H9 (cell line): ENCODE measurements at regions not wholly inside any gene's neighbourhood (a gene's known extent, or its start where the extent isn't known, plus 50 kb on each side); places are given as distances from the start of the nearest gene placed in this dataset.
"Not testable (repeated sequence)": the region's sequence is repeated elsewhere in the genome, so short reads cannot be mapped to it uniquely, and the experiment has no call there.

ENCODE experiments used
- DNase-seq: peaks from one replicate; pipeline ENCODE4 v3.0.0-alpha.2; 2017
- H2AFZ ChIP-seq: one replicate; pipeline ENCODE4 v1.6.1; 2013; ENCODE audit warnings: mild to moderate bottlenecking, low read length, control low read depth, moderate library complexity
- H2AK5ac ChIP-seq: 2 replicates; pipeline ENCODE4 v1.6.1; 2013; ENCODE audit warnings: low read length, control low read depth, mixed read lengths; ENCODE audit not compliant: insufficient read length
- H2BK120ac ChIP-seq: one replicate; pipeline ENCODE4 v1.6.1; 2013; ENCODE audit warnings: low read depth, mild to moderate bottlenecking, low read length, control low read depth, inconsistent platforms; ENCODE audit not compliant: poor library complexity, severe bottlenecking
- H2BK12ac ChIP-seq: 2 replicates; pipeline ENCODE4 v1.6.1; 2013; ENCODE audit warnings: low read length, control low read depth, mixed read lengths, low read depth; ENCODE audit not compliant: insufficient read length
- H2BK15ac ChIP-seq: 2 replicates; pipeline ENCODE4 v1.6.1; 2013; ENCODE audit warnings: low read depth, low read length, control low read depth
- H2BK20ac ChIP-seq: one replicate; pipeline ENCODE4 v1.6.1; 2013; ENCODE audit warnings: low read depth, mild to moderate bottlenecking, low read length, control low read depth, inconsistent platforms; ENCODE audit not compliant: poor library complexity, severe bottlenecking
- H2BK5ac ChIP-seq: 2 replicates; pipeline ENCODE4 v1.6.1; 2013; ENCODE audit warnings: low read length, control low read depth, mixed read lengths; ENCODE audit not compliant: insufficient read length
- H3K14ac ChIP-seq: 2 replicates; pipeline ENCODE4 v1.6.1; 2013; ENCODE audit warnings: low read length, control low read depth; ENCODE audit not compliant: insufficient read depth
- H3K18ac ChIP-seq: 2 replicates; pipeline ENCODE4 v1.6.1; 2013; ENCODE audit warnings: low read depth, mild to moderate bottlenecking, mixed read lengths, low read length, control low read depth; ENCODE audit not compliant: insufficient read length
- H3K23ac ChIP-seq: 2 replicates; pipeline ENCODE4 v1.6.1; 2013; ENCODE audit warnings: low read length, control low read depth, mixed read lengths, low read depth; ENCODE audit not compliant: insufficient read length
- H3K23me2 ChIP-seq: 2 replicates; pipeline ENCODE4 v1.6.1; 2013; ENCODE audit warnings: low read depth, mild to moderate bottlenecking, mixed read lengths, low read length, control low read depth; ENCODE audit not compliant: insufficient read length, poor library complexity, severe bottlenecking
- H3K27ac ChIP-seq: 2 replicates; pipeline ENCODE4 v1.5.1; 2013; ENCODE audit warnings: low read length, control low read depth, mixed read lengths, low read depth; ENCODE audit not compliant: insufficient read length
- H3K27me3 ChIP-seq: 2 replicates; pipeline ENCODE4 v1.6.1; 2013; ENCODE audit warnings: low read length, control low read depth, inconsistent platforms; ENCODE audit not compliant: insufficient read depth
- H3K4ac ChIP-seq: 2 replicates; pipeline ENCODE4 v1.6.1; 2013; ENCODE audit warnings: low read depth, mild to moderate bottlenecking, control low read depth, inconsistent platforms, low read length, moderate library complexity
- H3K4me1 ChIP-seq: 2 replicates; pipeline ENCODE4 v1.6.1; 2013; ENCODE audit warnings: low read length, control low read depth, inconsistent platforms; ENCODE audit not compliant: insufficient read depth
- H3K4me2 ChIP-seq: 2 replicates; pipeline ENCODE4 v1.6.1; 2013; ENCODE audit warnings: low read length, control low read depth, mixed read lengths; ENCODE audit not compliant: insufficient read length, insufficient read depth
- H3K56ac ChIP-seq: 2 replicates; pipeline ENCODE4 v1.6.1; 2013; ENCODE audit warnings: low read depth, mild to moderate bottlenecking, mixed read lengths, low read length, control low read depth; ENCODE audit not compliant: insufficient read length
- H3K79me1 ChIP-seq: 2 replicates; pipeline ENCODE4 v1.6.1; 2013; ENCODE audit warnings: low read depth, mild to moderate bottlenecking, moderate library complexity, low read length, control low read depth, inconsistent platforms; ENCODE audit not compliant: insufficient read depth, poor library complexity, severe bottlenecking
- H3K79me2 ChIP-seq: 2 replicates; pipeline ENCODE4 v1.6.1; 2013; ENCODE audit warnings: low read length, control low read depth, inconsistent platforms; ENCODE audit not compliant: insufficient read depth
- H3K9ac ChIP-seq: 2 replicates; pipeline ENCODE4 v1.6.1; 2013; ENCODE audit warnings: low read length, control low read depth, mixed read lengths; ENCODE audit not compliant: insufficient read length; ENCODE audit errors: extremely low read depth
- H3K9me3 ChIP-seq: one replicate; pipeline ENCODE4 v1.6.1; 2013; ENCODE audit warnings: low read depth, low read length, inconsistent platforms; ENCODE audit not compliant: control insufficient read depth
- H3T11ph ChIP-seq: one replicate; pipeline ENCODE4 v1.6.1; 2013; ENCODE audit warnings: mild to moderate bottlenecking, low read length, control low read depth, inconsistent platforms
- H4K20me1 ChIP-seq: one replicate; pipeline ENCODE4 v1.6.1; 2013; ENCODE audit not compliant: control insufficient read depth, insufficient read length, insufficient read depth
- H4K5ac ChIP-seq: 2 replicates; pipeline ENCODE4 v1.6.1; 2013; ENCODE audit warnings: low read depth, mild to moderate bottlenecking, mixed read lengths, low read length, control low read depth; ENCODE audit not compliant: insufficient read length
- H4K8ac ChIP-seq: replicated peaks from 2 replicates; pipeline ENCODE4 v1.6.1; 2013; ENCODE audit warnings: low read length, control low read depth, mixed read lengths, low read depth; ENCODE audit not compliant: insufficient read length
- H4K91ac ChIP-seq: 2 replicates; pipeline ENCODE4 v1.6.1; 2013; ENCODE audit warnings: low read depth, mild to moderate bottlenecking, moderate library complexity, mixed read lengths, low read length, control low read depth; ENCODE audit not compliant: insufficient read length
- H3K27ac Mint-ChIP-seq, 3 experiments: 2 replicates in 2 of 3; 3 replicates in 1 of 3; pipeline ENCODE4 v1.8.0; 2020 to 2021; ENCODE audit warnings: mixed read lengths in 3 of 3, mild to moderate bottlenecking in 1 of 3, moderate library complexity in 1 of 3
- H3K27me3 Mint-ChIP-seq: 2 replicates; pipeline ENCODE4 v1.8.0; 2021; ENCODE audit warnings: low read depth, mild to moderate bottlenecking, moderate library complexity, mixed read lengths
- H3K36me3 Mint-ChIP-seq, 3 experiments: 2 replicates in 2 of 3; 3 replicates in 1 of 3; pipeline ENCODE4 v1.8.0; 2020 to 2021; ENCODE audit warnings: low read depth in 3 of 3, mixed read lengths in 3 of 3; ENCODE audit not compliant: insufficient read depth in 1 of 3
- H3K4me1 Mint-ChIP-seq, 2 experiments: 2 replicates each; pipeline ENCODE4 v1.8.0; 2020; ENCODE audit warnings: mixed read lengths in 2 of 2
- H3K4me3 Mint-ChIP-seq, 2 experiments: 2 replicates in 1 of 2; 3 replicates in 1 of 2; pipeline ENCODE4 v1.8.0; 2020 to 2021; ENCODE audit warnings: mild to moderate bottlenecking in 2 of 2, mixed read lengths in 2 of 2, moderate library complexity in 1 of 2
- H3K9me3 Mint-ChIP-seq, 2 experiments: 2 replicates in 1 of 2; 3 replicates in 1 of 2; pipeline ENCODE4 v1.8.0; 2020; ENCODE audit warnings: mild to moderate bottlenecking in 2 of 2, mixed read lengths in 2 of 2, moderate library complexity in 1 of 2
- WGBS: extraction: QIAGEN DNeasy Blood & Tissue Kit; methylation state at CpG from one replicate; pipeline ENCODE4 v1.1.7; 2013; ENCODE audit warnings: missing lambda C conversion rate, low lambda C conversion rate, mixed read lengths; ENCODE audit not compliant: insufficient read length; ENCODE audit errors: extremely low coverage; 5-methylcytosine and 5-hydroxymethylcytosine counted together
- TF ChIP-seq, protein P1 (sequence below): fragments of 200-600 bp; sonication (generic); conservative IDR thresholded peaks from 3 replicates; pipeline ENCODE4 v1.8.0; 2021; ENCODE audit warnings: antibody characterized with exemption, mild to moderate bottlenecking

DNA sequence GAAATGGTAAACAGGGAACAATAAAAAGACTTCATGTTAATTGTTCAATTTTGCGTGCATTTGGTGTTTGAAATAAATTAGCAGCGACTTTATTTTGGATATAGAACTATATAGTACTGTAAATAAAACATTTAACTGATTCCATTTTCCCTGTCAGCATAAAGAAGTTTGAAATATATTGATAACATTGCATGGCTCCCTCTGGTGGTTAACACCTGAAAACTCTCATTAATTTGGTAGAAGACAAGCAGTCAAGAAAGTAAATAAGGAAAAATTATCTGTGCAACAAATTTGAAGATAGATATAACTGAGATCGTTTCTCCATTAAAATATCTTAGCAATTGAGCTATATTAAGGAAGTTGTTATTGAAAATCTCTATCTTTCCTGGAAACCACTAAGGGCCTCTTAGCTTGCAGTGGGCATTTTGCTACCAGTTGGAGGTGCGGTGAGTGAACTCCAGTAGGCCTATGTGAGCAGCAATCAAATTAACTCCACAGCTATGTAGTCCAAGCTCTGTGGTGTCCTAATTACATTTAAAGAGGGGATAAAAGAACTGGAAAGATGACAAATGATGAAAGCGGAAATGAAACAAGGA, 435.7 kb upstream of the FKBP1C start:
- H2BK5ac ChIP-seq = no peak overlapping the region
- H2BK15ac ChIP-seq = no peak overlapping the region
- H3K27me3 Mint-ChIP-seq = no peaks in the 10 kb centered on the region
- no peak overlapping the region for H3K27ac ChIP-seq
- H3K14ac ChIP-seq = no peak overlapping the region
- H3K79me2 ChIP-seq = no peaks in the 10 kb centered on the region
- no peaks in the 10 kb centered on the region for H3K9me3 ChIP-seq
- no peak overlapping the region for H2AFZ ChIP-seq
- no peaks in the 10 kb centered on the region for H4K20me1 ChIP-seq
- no peak overlapping the region for H2BK120ac ChIP-seq
- no peaks in the 10 kb centered on the region for H3K4me1 ChIP-seq
- no peak for DNase-seq
- no peak overlapping the region for H3K4ac ChIP-seq
- H3K18ac ChIP-seq = no peak overlapping the region
- H4K8ac ChIP-seq = no peak overlapping the region
- no peaks in the 10 kb centered on the region for H3K4me1 Mint-ChIP-seq
- WGBS = no CpG with 5 or more reads among the region's 5 CpGs
- no peaks in the 10 kb centered on the region for H3K79me1 ChIP-seq
- H3K9me3 Mint-ChIP-seq = no peaks in the 10 kb centered on the region
- no peak overlapping the region for H4K91ac ChIP-seq
- H3K56ac ChIP-seq = no peak overlapping the region
- H3K27me3 ChIP-seq = no peaks in the 10 kb centered on the region
- no peak overlapping the region for H4K5ac ChIP-seq
- no peaks in the 10 kb centered on the region for H3K23me2 ChIP-seq
- TF ChIP-seq, protein P1, sequence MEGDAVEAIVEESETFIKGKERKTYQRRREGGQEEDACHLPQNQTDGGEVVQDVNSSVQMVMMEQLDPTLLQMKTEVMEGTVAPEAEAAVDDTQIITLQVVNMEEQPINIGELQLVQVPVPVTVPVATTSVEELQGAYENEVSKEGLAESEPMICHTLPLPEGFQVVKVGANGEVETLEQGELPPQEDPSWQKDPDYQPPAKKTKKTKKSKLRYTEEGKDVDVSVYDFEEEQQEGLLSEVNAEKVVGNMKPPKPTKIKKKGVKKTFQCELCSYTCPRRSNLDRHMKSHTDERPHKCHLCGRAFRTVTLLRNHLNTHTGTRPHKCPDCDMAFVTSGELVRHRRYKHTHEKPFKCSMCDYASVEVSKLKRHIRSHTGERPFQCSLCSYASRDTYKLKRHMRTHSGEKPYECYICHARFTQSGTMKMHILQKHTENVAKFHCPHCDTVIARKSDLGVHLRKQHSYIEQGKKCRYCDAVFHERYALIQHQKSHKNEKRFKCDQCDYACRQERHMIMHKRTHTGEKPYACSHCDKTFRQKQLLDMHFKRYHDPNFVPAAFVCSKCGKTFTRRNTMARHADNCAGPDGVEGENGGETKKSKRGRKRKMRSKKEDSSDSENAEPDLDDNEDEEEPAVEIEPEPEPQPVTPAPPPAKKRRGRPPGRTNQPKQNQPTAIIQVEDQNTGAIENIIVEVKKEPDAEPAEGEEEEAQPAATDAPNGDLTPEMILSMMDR = peak; percentile 81
- H3K9ac ChIP-seq = no peak overlapping the region
- no peak overlapping the region for H2AK5ac ChIP-seq
- H3K4me2 ChIP-seq = no peak overlapping the region
- no peak overlapping the region for H3T11ph ChIP-seq
- H3K27ac Mint-ChIP-seq = no peak overlapping the region
- H3K36me3 Mint-ChIP-seq = no peaks in the 10 kb centered on the region
- no peak overlapping the region for H3K4me3 Mint-ChIP-seq
- no peak overlapping the region for H2BK20ac ChIP-seq
- no peak overlapping the region for H3K23ac ChIP-seq
- no peak overlapping the region for H2BK12ac ChIP-seq

DNA sequence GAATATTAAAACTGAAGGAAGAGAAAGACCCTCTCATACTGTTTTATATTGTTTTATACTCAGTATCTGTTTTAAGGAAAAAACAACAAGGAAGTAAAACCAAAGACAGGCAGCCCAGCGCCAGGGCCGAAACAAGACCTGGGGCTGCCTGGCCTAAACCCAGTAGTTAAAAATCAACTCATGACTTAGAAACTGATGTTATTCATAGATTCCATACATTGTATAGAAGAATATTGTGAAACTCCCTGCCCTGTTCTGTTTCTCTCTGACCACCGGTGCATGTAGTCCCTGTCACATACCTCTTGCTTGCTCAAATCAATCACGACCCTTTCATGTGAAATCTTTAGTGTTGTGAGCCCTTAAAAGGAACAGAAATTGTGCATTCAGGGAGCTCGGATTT, 445.1 kb upstream of the FKBP1C start:
- not testable (repeated sequence) for H2AK5ac ChIP-seq, H2BK20ac ChIP-seq, H3K23ac ChIP-seq, H2BK12ac ChIP-seq, H3K23me2 ChIP-seq, H3K4me3 Mint-ChIP-seq, H2BK120ac ChIP-seq, H3K9ac ChIP-seq, H3K27me3 ChIP-seq, H3K27ac ChIP-seq, H4K91ac ChIP-seq, H4K5ac ChIP-seq, H3K79me2 ChIP-seq, H2AFZ ChIP-seq, H3K9me3 Mint-ChIP-seq, H3K56ac ChIP-seq, H3K27ac Mint-ChIP-seq, DNase-seq, H4K8ac ChIP-seq, H3K14ac ChIP-seq, H3K18ac ChIP-seq, H3K9me3 ChIP-seq, H3T11ph ChIP-seq, H4K20me1 ChIP-seq, H3K79me1 ChIP-seq, H3K36me3 Mint-ChIP-seq, H3K4ac ChIP-seq, H3K4me1 ChIP-seq, H2BK15ac ChIP-seq, H3K27me3 Mint-ChIP-seq, H2BK5ac ChIP-seq, H3K4me2 ChIP-seq
- H3K4me1 Mint-ChIP-seq = peaks cover 12 to 13% of the 10 kb centered on the region in 2 experiments
- no CpG with 5 or more reads among the region's 5 CpGs for WGBS
